ENCODE measurements at regions not wholly inside any gene's neighbourhood (a gene's known extent, or its start where the extent isn't known, plus 50 kb on each side); places are given as distances from the start of the nearest gene placed in this dataset.

DNA sequence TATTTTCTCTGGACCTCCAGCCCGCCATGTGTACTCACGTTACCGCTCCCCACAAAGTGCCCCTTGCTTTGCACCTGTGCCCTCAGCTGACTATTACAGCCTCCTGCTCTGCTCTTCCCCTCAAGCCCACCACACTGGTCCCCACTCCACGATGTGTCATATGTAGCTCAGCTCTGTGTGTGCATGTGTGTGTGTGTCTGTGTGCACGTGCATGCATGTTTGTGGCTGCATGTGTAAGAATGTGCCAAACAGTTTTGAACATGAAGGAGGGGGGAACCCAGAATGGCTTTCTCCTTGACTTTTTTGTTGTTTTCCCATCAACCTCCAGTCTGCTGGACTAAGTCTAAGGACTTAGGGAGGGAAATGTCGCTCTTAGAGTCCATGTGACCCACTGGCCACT lies 54.8 kb upstream of the BTRC start:
- DNase-seq = no peak

GRCh38 chr10:101301111-101301731 lies 52.7 kb upstream of the BTRC start:
- DNase-seq = peak; percentile 12

GRCh38 chr10:101303087-101303703 lies 50.8 kb upstream of the BTRC start:
- peak; percentile 26 for DNase-seq
